OCI-LY3 (cell line): ENCODE measurements at regions not wholly inside any gene's neighbourhood (a gene's known extent, or its start where the extent isn't known, plus 50 kb on each side); places are given as distances from the start of the nearest gene placed in this dataset.

Experiments
- H2AFZ ChIP-seq: fragments of 200-600, 300-600 bp; shearing (Covaris generic); 2 replicates; pipeline ENCODE4 v1.6.0; 2014; ENCODE audit warnings: antibody characterized with exemption, low read depth, low read length
- H3K27ac ChIP-seq: fragments of 200-600, 300-600 bp; sonication (generic); 2 replicates; pipeline ENCODE4 v1.5.1; 2014; ENCODE audit warnings: mild to moderate bottlenecking, low read length, moderate library complexity, mixed read lengths
- H3K27me3 ChIP-seq: fragments of 200-600, 300-600 bp; sonication (generic); 2 replicates; pipeline ENCODE4 v1.6.1; 2014; ENCODE audit warnings: low read depth, low read length, mixed read lengths
- H3K36me3 ChIP-seq: fragments of 200-600, 300-600 bp; sonication (generic); replicated peaks from 2 replicates; pipeline ENCODE3; 2014; ENCODE audit warnings: low read depth, low read length, mixed read lengths
- H3K4me1 ChIP-seq: fragments of 300-600, 200-600 bp; sonication (generic); 2 replicates; pipeline ENCODE4 v1.6.1; 2014; ENCODE audit warnings: low read length, mixed read lengths
- H3K4me2 ChIP-seq: fragments of 200-600, 300-600 bp; sonication (generic); 2 replicates; pipeline ENCODE4 v1.6.1; 2014; ENCODE audit warnings: low read length, mixed read lengths
- H3K4me3 ChIP-seq: fragments of 300-600, 200-600 bp; sonication (generic); 2 replicates; pipeline ENCODE4 v1.5.1; 2014; ENCODE audit warnings: antibody characterized with exemption, mild to moderate bottlenecking, low read length, moderate library complexity
- H3K79me2 ChIP-seq: fragments of 300-600, 200-600 bp; shearing (Covaris generic); 2 replicates; pipeline ENCODE4 v1.6.1; 2014; ENCODE audit warnings: mild to moderate bottlenecking, low read length, mixed read lengths
- H3K9ac ChIP-seq: fragments of 300-600, 200-600 bp; shearing (Covaris generic); 2 replicates; pipeline ENCODE4 v1.6.0; 2014; ENCODE audit warnings: mild to moderate bottlenecking, low read length, moderate library complexity
- H3K9me3 ChIP-seq: fragments of 200-600, 300-600 bp; shearing (Covaris generic); 2 replicates; pipeline ENCODE4 v1.6.1; 2014; ENCODE audit warnings: low read length, mixed read lengths; ENCODE audit not compliant: insufficient read depth
- H4K20me1 ChIP-seq: fragments of 200-600, 300-600 bp; sonication (generic); 2 replicates; pipeline ENCODE4 v1.6.1; 2016; ENCODE audit warnings: low read length, mixed read lengths; ENCODE audit not compliant: insufficient read depth
- CTCF ChIP-seq: fragments of 200-600, 300-600 bp; sonication (generic); IDR thresholded peaks from 2 replicates; pipeline ENCODE4 v1.5.1; 2014; ENCODE audit warnings: antibody characterized with exemption, low read length, low read depth
- EZH2phosphoT487 ChIP-seq: fragments of 200-600 bp; shearing (Covaris generic); IDR thresholded peaks from 2 replicates; pipeline ENCODE4 v1.6.1; 2018; ENCODE audit warnings: antibody characterized with exemption, mixed run types, low read depth

DNA sequence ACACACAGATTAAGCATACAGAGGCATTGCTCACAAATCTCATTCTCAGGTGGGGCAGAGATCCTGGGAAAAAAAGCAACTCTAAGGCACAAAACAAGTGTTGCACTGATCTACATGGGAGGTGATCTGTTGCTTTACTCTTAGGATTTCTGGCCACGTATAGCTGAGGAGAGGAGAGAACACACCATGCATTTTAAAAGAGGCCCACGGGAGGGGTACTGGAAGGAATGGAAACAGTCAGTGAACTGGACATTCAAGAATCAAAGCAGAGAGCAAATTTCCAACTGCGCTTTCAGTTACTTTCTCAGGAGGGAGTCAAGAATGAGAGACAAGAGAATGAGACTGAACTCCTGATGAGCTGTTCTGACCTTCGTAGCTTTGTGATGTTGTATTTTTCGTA is 1105.9 kb downstream of the CDH8 start:
- H3K9me3 ChIP-seq, result no peaks in the 10 kb centered on the region
- no peaks in the 10 kb centered on the region for H3K79me2 ChIP-seq
- H3K27ac ChIP-seq, result no peak overlapping the region
- no peaks in the 10 kb centered on the region for H3K27me3 ChIP-seq
- no peak for TF ChIP-seq CTCF
- TF ChIP-seq EZH2phosphoT487, result no peak
- no peaks in the 10 kb centered on the region for H3K36me3 ChIP-seq
- H3K9ac ChIP-seq, result no peak overlapping the region
- H3K4me2 ChIP-seq, result no peak overlapping the region
- H3K4me3 ChIP-seq, result no peak overlapping the region
- H2AFZ ChIP-seq, result no peak overlapping the region
- H3K4me1 ChIP-seq, result no peaks in the 10 kb centered on the region
- H4K20me1 ChIP-seq, result no peaks in the 10 kb centered on the region

GRCh38 chr16:60922920-60923319 is 1113.3 kb downstream of the CDH8 start:
- H3K9me3 ChIP-seq, result no peaks in the 10 kb centered on the region
- no peaks in the 10 kb centered on the region for H3K4me1 ChIP-seq
- no peak overlapping the region for H3K9ac ChIP-seq
- TF ChIP-seq CTCF (no peak), EZH2phosphoT487 (no peak)
- H3K79me2 ChIP-seq, result no peaks in the 10 kb centered on the region
- no peak overlapping the region for H3K4me3 ChIP-seq
- H4K20me1 ChIP-seq, result no peaks in the 10 kb centered on the region
- no peak overlapping the region for H3K4me2 ChIP-seq
- H2AFZ ChIP-seq, result no peak overlapping the region
- no peaks in the 10 kb centered on the region for H3K36me3 ChIP-seq
- H3K27ac ChIP-seq, result no peak overlapping the region
- no peaks in the 10 kb centered on the region for H3K27me3 ChIP-seq

- H3K4me2 ChIP-seq, result no peak overlapping the region
- no peaks in the 10 kb centered on the region for H3K79me2 ChIP-seq
- no peak for TF ChIP-seq CTCF
- no peak for TF ChIP-seq EZH2phosphoT487
- H2AFZ ChIP-seq, result no peak overlapping the region
- no peak overlapping the region for H3K4me3 ChIP-seq
- no peak overlapping the region for H3K27ac ChIP-seq
- H3K36me3 ChIP-seq, result no peaks in the 10 kb centered on the region
- no peak overlapping the region for H3K9ac ChIP-seq
- no peaks in the 10 kb centered on the region for H3K4me1 ChIP-seq
- no peaks in the 10 kb centered on the region for H3K9me3 ChIP-seq
- no peaks in the 10 kb centered on the region for H3K27me3 ChIP-seq
- no peaks in the 10 kb centered on the region for H4K20me1 ChIP-seq
Measured at GRCh38 chr16:60914334-60914733, 1121.9 kb downstream of the CDH8 start.

DNA sequence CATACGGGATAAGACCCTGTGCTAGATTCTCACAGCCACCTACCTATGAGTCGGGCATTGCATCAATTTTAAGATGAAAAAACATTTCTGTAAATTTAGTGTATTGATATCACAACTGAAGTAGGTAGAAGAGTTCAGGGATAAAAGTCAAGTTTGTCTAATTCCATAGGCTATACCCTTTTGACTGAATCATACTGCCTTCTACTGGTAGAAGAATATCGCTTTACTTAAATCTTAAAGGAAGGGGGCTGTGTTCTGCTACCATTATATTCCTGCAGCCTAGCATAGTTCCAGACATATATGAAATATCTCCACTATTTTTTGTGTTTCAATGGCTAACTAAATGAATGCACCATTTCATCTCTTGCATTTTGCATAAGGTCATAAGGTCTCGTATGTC is 1128.6 kb downstream of the CDH8 start:
- no peak overlapping the region for H3K9ac ChIP-seq
- H3K79me2 ChIP-seq, result no peaks in the 10 kb centered on the region
- H3K4me3 ChIP-seq, result no peak overlapping the region
- H3K4me1 ChIP-seq, result no peaks in the 10 kb centered on the region
- H3K27ac ChIP-seq, result no peak overlapping the region
- H3K27me3 ChIP-seq, result no peaks in the 10 kb centered on the region
- no peaks in the 10 kb centered on the region for H3K36me3 ChIP-seq
- no peaks in the 10 kb centered on the region for H3K9me3 ChIP-seq
- H2AFZ ChIP-seq, result no peak overlapping the region
- no peak overlapping the region for H3K4me2 ChIP-seq
- TF ChIP-seq CTCF (peak; percentile 36), EZH2phosphoT487 (no peak)
- H4K20me1 ChIP-seq, result no peaks in the 10 kb centered on the region
